Nephron (organoid): ENCODE measurements at regions not wholly inside any gene's neighbourhood (a gene's known extent, or its start where the extent isn't known, plus 50 kb on each side); places are given as distances from the start of the nearest gene placed in this dataset.
"Not testable (repeated sequence)": the region's sequence is repeated elsewhere in the genome, so short reads cannot be mapped to it uniquely, and the experiment has no call there.

Experiments
- H3K27ac Mint-ChIP-seq, 3 experiments: 2 replicates each; pipeline ENCODE4 v1.8.0; 2020; ENCODE audit warnings: mixed read lengths in 3 of 3, mild to moderate bottlenecking in 2 of 3, moderate library complexity in 1 of 3
- H3K27me3 Mint-ChIP-seq: 2 replicates; pipeline ENCODE4 v1.8.0; 2021; ENCODE audit warnings: low read depth, mild to moderate bottlenecking, moderate library complexity, mixed read lengths
- H3K36me3 Mint-ChIP-seq: 2 replicates; pipeline ENCODE4 v1.8.0; 2020; ENCODE audit warnings: low read depth, mixed read lengths
- H3K4me1 Mint-ChIP-seq: 2 replicates; pipeline ENCODE4 v1.8.0; 2020; ENCODE audit warnings: mixed read lengths
- H3K4me3 Mint-ChIP-seq, 3 experiments: 2 replicates each; pipeline ENCODE4 v1.8.0; 2020; ENCODE audit warnings: mild to moderate bottlenecking in 3 of 3, mixed read lengths in 3 of 3, moderate library complexity in 2 of 3
- H3K9me3 Mint-ChIP-seq: 2 replicates; pipeline ENCODE4 v1.8.0; 2020; ENCODE audit warnings: mixed read lengths
- CTCF ChIP-seq, 3 experiments: fragments of 200-600 bp; sonication (generic); IDR thresholded peaks; one replicate each; pipeline ENCODE4 v1.5.0; 2021; ENCODE audit warnings: antibody characterized with exemption in 3 of 3; ENCODE audit not compliant: unreplicated experiment in 3 of 3

DNA sequence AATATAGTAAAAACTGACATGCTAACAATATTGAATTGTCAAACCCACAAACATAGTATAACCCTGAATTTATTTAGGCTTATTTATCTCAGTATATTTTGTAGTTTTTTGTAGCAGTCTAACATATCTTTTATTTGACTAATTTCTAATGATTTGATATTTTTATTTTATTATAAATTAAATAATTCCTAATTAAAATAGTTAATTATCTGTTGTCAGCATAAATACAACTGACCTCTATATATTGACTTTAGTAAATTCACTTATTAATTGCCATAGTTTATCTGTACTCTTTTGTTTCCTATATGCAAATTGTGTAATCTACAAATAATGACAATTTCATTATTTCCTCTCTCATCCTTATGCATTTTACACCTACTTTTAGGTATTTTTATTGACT, 215.1 kb upstream of the KIF2A start:
- no peaks in the 10 kb centered on the region for H3K9me3 Mint-ChIP-seq
- no peak overlapping the region for H3K4me3 Mint-ChIP-seq
- H3K27ac Mint-ChIP-seq: no peak overlapping the region
- no peaks in the 10 kb centered on the region for H3K36me3 Mint-ChIP-seq
- peaks cover 5% of the 10 kb centered on the region for H3K4me1 Mint-ChIP-seq
- H3K27me3 Mint-ChIP-seq: no peaks in the 10 kb centered on the region
- TF ChIP-seq CTCF (IDR thresholded peaks at IDR 0.05; ENCODE audit: unreplicated experiment in 3 of 3): no peak

- Mint-ChIP-seq H3K9me3 (no peaks in the 10 kb centered on the region), H3K27ac (peak overlapping the region in 1 of 3 experiments; percentile 23), H3K4me3 (no peak overlapping the region), H3K36me3 (no peaks in the 10 kb centered on the region), H3K27me3 (peaks cover 3% of the 10 kb centered on the region), H3K4me1 (peaks cover 5% of the 10 kb centered on the region)
- TF ChIP-seq CTCF (IDR thresholded peaks at IDR 0.05; ENCODE audit: unreplicated experiment in 3 of 3): no peak
Measured at GRCh38 chr5:62093411-62093810, 212.6 kb upstream of the KIF2A start.

- no peak for TF ChIP-seq CTCF (IDR thresholded peaks at IDR 0.05; ENCODE audit: unreplicated experiment in 3 of 3)
- Mint-ChIP-seq H3K4me3 (no peak overlapping the region), H3K27ac (peak overlapping the region in 2 of 3 experiments; percentile 4 to 33), H3K9me3 (no peaks in the 10 kb centered on the region), H3K27me3 (peaks cover 4% of the 10 kb centered on the region), H3K4me1 (peaks cover 5% of the 10 kb centered on the region), H3K36me3 (no peaks in the 10 kb centered on the region)
Measured at GRCh38 chr5:62093976-62094375, 212.0 kb upstream of the KIF2A start.

DNA sequence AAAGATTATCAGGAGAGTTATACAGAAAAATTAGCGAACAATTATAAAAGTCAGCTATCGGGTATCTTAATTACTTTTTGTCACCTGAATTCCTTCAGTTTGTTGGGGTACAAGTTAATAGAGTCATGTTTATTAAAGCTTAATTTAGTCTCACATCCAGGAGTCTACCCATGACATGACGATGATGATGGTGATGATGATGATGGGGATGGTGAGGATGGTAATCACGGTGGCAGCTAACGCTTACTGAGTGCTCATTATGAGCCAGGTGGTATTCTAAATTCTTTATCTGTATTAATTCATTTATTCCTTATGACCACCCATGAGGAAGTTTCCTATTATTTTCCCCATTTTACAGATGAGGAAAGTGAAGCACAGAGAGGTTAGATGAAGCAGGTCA, 208.6 kb upstream of the KIF2A start:
- H3K27me3 Mint-ChIP-seq: peaks cover 8% of the 10 kb centered on the region
- H3K9me3 Mint-ChIP-seq: no peaks in the 10 kb centered on the region
- no peak overlapping the region for H3K27ac Mint-ChIP-seq
- H3K4me3 Mint-ChIP-seq: no peak overlapping the region
- H3K4me1 Mint-ChIP-seq: peaks cover 5% of the 10 kb centered on the region
- TF ChIP-seq CTCF (IDR thresholded peaks at IDR 0.05; ENCODE audit: unreplicated experiment in 3 of 3): no peak
- H3K36me3 Mint-ChIP-seq: no peaks in the 10 kb centered on the region

- Mint-ChIP-seq H3K4me1 (no peaks in the 10 kb centered on the region), H3K4me3 (no peak overlapping the region), H3K36me3 (no peaks in the 10 kb centered on the region), H3K9me3 (peaks cover 7% of the 10 kb centered on the region), H3K27me3 (peaks cover 8% of the 10 kb centered on the region), H3K27ac (no peak overlapping the region)
- TF ChIP-seq CTCF (IDR thresholded peaks at IDR 0.05; ENCODE audit: unreplicated experiment in 3 of 3): no peak
Measured at GRCh38 chr5:62100201-62100600, 205.8 kb upstream of the KIF2A start.

- not testable (repeated sequence) for H3K27ac Mint-ChIP-seq, H3K4me1 Mint-ChIP-seq, H3K4me3 Mint-ChIP-seq, H3K36me3 Mint-ChIP-seq, H3K9me3 Mint-ChIP-seq, H3K27me3 Mint-ChIP-seq
Measured at GRCh38 chr5:62103863-62104262, 202.1 kb upstream of the KIF2A start.
